A673 (cell line): ENCODE measurements at regions not wholly inside any gene's neighbourhood (a gene's known extent, or its start where the extent isn't known, plus 50 kb on each side); places are given as distances from the start of the nearest gene placed in this dataset.

Experiments
- BruUV-seq: library from RNA; stranded (reverse); fragments of 400-500 nt; replicated peaks from 2 replicates; lab custom pipeline; 2021; lab: Mats Ljungman, UMichigan
- CTCF ChIA-PET: fragments of 300-600 bp; sonication (Branson Sonifier 250); formaldehyde crosslinking; loops from one replicate; lab custom pipeline; 2022; ENCODE audit warnings: antibody characterized with exemption; lab: Charles Lee
- POLR2A ChIA-PET: fragments of 300-600 bp; sonication (Branson Sonifier 250); formaldehyde crosslinking; loops from one replicate; lab custom pipeline; 2022; ENCODE audit warnings: antibody characterized with exemption; ENCODE audit not compliant: low non-redundant PET; lab: Charles Lee
- DNase-seq: peaks from one replicate; pipeline ENCODE4 v3.0.0-alpha.2; 2015; ENCODE audit warnings: low spot score
- H3K27ac ChIP-seq: fragments of 200-600 bp; sonication (generic); 2 replicates; pipeline ENCODE4 v1.5.1; 2016; ENCODE audit warnings: mixed run types, low read depth, mild to moderate bottlenecking, mixed read lengths, antibody characterized with exemption, low read length; ENCODE audit not compliant: poor library complexity, severe bottlenecking
- H3K27me3 ChIP-seq: fragments of 200-600 bp; sonication (generic); replicated peaks from 2 replicates; pipeline ENCODE4 v1.6.1; 2017; ENCODE audit warnings: mixed run types, low read depth, mild to moderate bottlenecking, mixed read lengths, antibody characterized with exemption, low read length; ENCODE audit not compliant: insufficient read depth, poor library complexity
- H3K36me3 ChIP-seq: fragments of 200-600 bp; sonication (generic); 2 replicates; pipeline ENCODE4 v1.6.1; 2016; ENCODE audit warnings: mixed run types, mild to moderate bottlenecking, mixed read lengths, antibody characterized with exemption, low read length; ENCODE audit not compliant: insufficient read depth, poor library complexity, severe bottlenecking
- H3K4me1 ChIP-seq: fragments of 200-600 bp; sonication (generic); 2 replicates; pipeline ENCODE4 v1.6.1; 2017; ENCODE audit warnings: mixed run types, mild to moderate bottlenecking, mixed read lengths, antibody characterized with exemption, low read length; ENCODE audit not compliant: insufficient read depth, poor library complexity, severe bottlenecking
- H3K4me3 ChIP-seq: fragments of 200-600 bp; sonication (generic); 2 replicates; pipeline ENCODE4 v1.5.1; 2016; ENCODE audit warnings: low read depth, mixed run types, mild to moderate bottlenecking, mixed read lengths, low read length; ENCODE audit not compliant: poor library complexity, severe bottlenecking
- H3K9me3 ChIP-seq: fragments of 200-600 bp; sonication (generic); 2 replicates; pipeline ENCODE4 v1.6.1; 2016; ENCODE audit warnings: mixed run types, low read depth, mild to moderate bottlenecking, mixed read lengths, antibody characterized with exemption, low read length; ENCODE audit not compliant: poor library complexity, severe bottlenecking
- CTCF ChIP-seq: fragments of 300-800, 200-600 bp; sonication (generic); conservative IDR thresholded peaks from 2 replicates; pipeline ENCODE4 v1.5.1; 2017; ENCODE audit warnings: low read depth, mild to moderate bottlenecking, antibody characterized with exemption, low read length, moderate library complexity, mixed read lengths
- EZH2 ChIP-seq: fragments of 200-600 bp; sonication (generic); IDR thresholded peaks from 2 replicates; pipeline ENCODE4 v1.6.1; 2017; ENCODE audit warnings: borderline replicate concordance, low read depth, mild to moderate bottlenecking, mixed read lengths, antibody characterized with exemption, low read length; ENCODE audit not compliant: poor library complexity, severe bottlenecking
- intact Hi-C: fragments of 100-400 bp; cut with micrococcal nuclease; formaldehyde crosslinking; loops from one replicate; pipeline ENCODE4 v1.10.0; 2022; ENCODE audit not compliant: unreplicated experiment

GRCh38 chr2:15009681-15010080 lies 377.2 kb downstream of the LRATD1 start:
- TF ChIP-seq EZH2, result no peak
- no peak for TF ChIP-seq CTCF
- no peaks in the 10 kb centered on the region for H3K36me3 ChIP-seq
- no TSS peak for BruUV-seq
- H3K9me3 ChIP-seq, result peaks cover 6% of the 10 kb centered on the region
- CTCF ChIA-PET, result no interaction called here
- H3K27me3 ChIP-seq, result no peaks in the 10 kb centered on the region
- intact Hi-C loops, result no loop called here
- POLR2A ChIA-PET, result no interaction called here
- no peaks in the 10 kb centered on the region for H3K4me1 ChIP-seq
- H3K27ac ChIP-seq, result no peak overlapping the region
- no peak overlapping the region for H3K4me3 ChIP-seq
- DNase-seq, result no peak

- DNase-seq, result no peak
- intact Hi-C loops, result no loop called here
- no peaks in the 10 kb centered on the region for H3K4me1 ChIP-seq
- no peak for TF ChIP-seq EZH2
- TF ChIP-seq CTCF, result no peak
- H3K9me3 ChIP-seq, result peaks cover 6% of the 10 kb centered on the region
- H3K27me3 ChIP-seq, result no peaks in the 10 kb centered on the region
- ChIA-PET CTCF (no interaction called here), POLR2A (no interaction called here)
- H3K36me3 ChIP-seq, result no peaks in the 10 kb centered on the region
- H3K4me3 ChIP-seq, result no peak overlapping the region
- BruUV-seq, result no TSS peak
- no peak overlapping the region for H3K27ac ChIP-seq
Observed at GRCh38 chr2:15010346-15010745, 377.8 kb downstream of the LRATD1 start.

DNA sequence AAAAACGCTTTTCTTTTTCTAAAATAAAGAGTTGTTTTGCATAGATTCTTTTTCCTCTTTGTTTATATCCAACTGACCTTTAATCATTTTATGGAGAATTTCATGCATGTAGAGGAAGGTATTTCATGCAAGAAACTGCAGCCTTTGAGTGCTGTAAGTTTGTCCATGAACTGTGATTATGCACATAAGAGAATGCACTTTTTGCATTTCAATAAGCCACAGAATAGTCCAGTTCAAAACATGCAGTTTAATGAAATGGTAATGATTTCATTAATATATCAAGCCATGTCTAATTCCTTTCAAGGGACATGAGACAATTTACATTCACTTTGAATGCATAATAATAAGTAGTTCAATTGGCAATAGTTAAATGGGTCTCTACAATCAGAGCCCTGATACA lies 386.3 kb downstream of the LRATD1 start:
- no peak overlapping the region for H3K27ac ChIP-seq
- no peaks in the 10 kb centered on the region for H3K4me1 ChIP-seq
- no peak for DNase-seq
- POLR2A ChIA-PET, result no interaction called here
- BruUV-seq, result no TSS peak
- H3K36me3 ChIP-seq, result no peaks in the 10 kb centered on the region
- intact Hi-C loops, result no loop called here
- H3K27me3 ChIP-seq, result no peaks in the 10 kb centered on the region
- no peak for TF ChIP-seq CTCF
- TF ChIP-seq EZH2, result no peak
- no peak overlapping the region for H3K4me3 ChIP-seq
- CTCF ChIA-PET, result no interaction called here
- no peaks in the 10 kb centered on the region for H3K9me3 ChIP-seq
